Stimulated activated CD8-positive, alpha-beta memory T cell treated with anti-CD3 and anti-CD28 coated beads, Interleukin-7, amount 100 ng/mL, for 4 hours (primary cell): ENCODE measurements at regions not wholly inside any gene's neighbourhood (a gene's known extent, or its start where the extent isn't known, plus 50 kb on each side); places are given as distances from the start of the nearest gene placed in this dataset.
"Not testable (repeated sequence)": the region's sequence is repeated elsewhere in the genome, so short reads cannot be mapped to it uniquely, and the experiment has no call there.

Experiments
- DNase-seq, 2 donors: peaks; one replicate each; pipeline ENCODE4 v3.0.0-alpha.2; 2020; ENCODE audit warnings: low read depth in 2 of 2

DNA sequence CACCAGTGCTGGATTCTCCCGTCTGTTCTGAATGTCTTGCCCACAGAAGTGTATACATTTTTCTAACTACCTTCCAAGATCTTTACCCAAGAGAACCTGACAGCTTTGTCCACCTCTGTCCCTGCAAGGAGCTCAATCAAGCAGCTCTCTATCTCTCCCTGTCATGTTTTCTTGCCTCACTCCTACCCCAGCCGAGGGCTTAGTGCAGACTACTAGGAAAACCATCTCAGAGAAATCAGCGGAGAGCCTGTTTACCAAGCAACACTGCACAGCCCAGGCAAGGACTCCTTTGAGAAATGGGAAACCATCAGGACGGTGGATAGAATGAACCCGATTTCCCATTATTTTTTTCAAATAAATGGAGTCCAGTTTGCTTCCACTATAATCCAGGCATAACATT is 250.7 kb upstream of the JARID2 start:
- DNase-seq, result no peak

DNA sequence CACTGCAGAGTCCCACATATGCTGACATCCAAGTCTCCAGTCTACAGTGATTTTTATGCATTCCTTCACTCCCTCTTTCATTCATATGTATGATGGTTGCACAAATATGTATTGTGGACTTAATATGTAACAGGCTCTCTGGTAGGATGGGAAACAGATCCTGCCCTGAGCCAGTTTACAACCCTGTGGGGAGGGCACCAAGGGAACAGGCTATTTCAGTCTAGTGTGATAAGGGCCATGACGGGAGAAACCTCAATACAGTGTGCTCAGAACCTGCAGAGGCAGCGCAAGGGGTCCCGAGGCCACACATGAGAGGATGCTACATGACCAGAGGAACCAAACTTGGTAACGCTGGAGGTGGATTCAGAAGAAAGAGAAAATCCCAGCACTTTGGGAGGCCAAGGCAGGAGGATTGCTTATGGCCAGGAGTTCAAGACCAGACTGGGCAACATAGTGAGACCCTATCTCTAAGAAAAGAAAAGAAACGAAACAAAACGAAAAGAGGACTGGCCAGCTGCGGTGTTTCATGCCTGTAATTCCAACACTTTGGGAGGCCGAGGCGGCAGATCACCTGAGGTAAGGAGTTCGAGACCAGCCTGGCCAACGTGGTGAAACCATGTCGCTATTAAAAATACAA is 249.8 kb upstream of the JARID2 start:
- no peak for DNase-seq

DNA sequence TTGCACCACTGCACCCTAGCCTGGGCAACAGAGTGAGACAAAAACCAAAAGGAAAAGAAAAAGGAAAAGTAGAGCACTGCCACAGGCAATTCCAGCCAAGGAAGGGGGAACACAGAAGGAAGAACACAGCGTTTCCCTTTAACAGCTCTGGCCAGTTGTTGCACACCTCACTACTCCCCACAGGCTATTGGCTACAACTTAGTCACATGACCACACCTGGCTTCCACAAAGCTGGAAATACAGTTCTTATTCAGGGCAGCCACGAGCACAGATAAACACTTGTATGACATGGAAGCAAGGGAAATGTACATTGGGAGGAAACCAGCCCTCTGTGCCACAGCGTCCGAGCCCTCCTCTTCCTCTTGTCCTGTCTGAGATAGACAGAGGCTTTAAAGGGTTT is 249.0 kb upstream of the JARID2 start:
- no peak for DNase-seq

DNA sequence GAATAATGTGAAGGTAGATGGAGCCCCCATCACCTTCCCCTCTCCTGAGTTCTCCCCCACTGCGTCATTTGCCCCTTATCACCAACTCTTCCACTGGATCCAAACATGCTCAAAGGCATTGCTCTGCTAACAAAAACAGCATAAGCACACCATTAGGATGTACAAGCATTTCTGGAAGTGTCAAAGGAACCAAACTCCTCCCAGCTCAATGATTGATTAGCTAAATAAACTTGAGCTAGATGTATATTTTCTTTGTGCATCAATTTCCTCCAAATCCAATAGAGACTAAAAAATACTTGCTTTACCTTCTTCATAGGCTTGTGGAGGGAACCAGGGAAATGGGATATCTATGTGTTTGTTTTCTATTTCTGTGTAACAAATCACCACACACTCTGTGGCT is 248.4 kb upstream of the JARID2 start:
- no peak for DNase-seq

DNA sequence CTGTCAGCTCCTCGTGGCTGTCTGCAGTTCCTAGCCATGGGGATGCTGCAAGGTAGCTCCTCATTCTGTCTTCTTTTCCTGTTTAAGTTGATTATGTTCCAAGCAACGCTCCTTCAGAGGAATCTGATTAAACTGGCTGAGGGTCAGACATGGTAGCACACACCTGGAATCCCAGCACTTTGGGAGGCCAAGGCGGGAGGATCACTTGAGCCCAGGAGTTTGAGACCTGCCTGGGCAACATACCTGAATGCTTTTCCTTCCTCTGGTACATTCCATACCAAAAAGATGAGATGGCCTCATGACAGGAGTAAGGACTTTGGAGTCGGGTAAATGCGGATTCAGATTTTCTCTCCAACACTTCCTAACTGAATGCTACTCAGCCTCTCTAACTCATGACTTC is 246.8 kb upstream of the JARID2 start:
- DNase-seq, result no peak

DNA sequence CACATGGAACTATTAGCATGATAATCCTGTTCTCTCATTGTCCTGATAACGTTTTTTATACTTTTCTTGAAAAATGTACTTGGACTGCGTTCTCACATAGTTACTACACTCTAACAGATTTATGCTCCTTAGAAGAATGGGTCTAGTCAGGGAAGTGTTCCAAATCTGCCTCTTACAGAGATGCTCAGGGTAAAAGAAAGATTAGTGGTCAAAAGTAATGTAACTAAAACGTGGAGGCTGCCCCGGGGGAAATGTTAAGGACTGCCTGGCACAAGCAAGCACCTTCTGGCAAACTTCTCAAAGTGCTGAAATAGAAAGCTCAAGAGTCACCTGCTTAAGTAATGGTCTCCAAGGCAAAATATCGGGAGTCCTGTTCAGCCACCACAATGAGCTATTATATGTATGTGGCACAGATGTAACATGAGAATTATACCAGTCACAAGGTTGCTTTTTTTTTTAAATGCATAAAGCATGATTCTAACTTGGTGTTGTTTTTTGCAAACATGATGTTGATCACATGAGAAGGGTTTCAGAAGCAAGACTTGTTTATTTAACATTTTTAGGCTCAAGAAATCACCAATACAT is 244.5 kb upstream of the JARID2 start:
- no peak for DNase-seq

DNA sequence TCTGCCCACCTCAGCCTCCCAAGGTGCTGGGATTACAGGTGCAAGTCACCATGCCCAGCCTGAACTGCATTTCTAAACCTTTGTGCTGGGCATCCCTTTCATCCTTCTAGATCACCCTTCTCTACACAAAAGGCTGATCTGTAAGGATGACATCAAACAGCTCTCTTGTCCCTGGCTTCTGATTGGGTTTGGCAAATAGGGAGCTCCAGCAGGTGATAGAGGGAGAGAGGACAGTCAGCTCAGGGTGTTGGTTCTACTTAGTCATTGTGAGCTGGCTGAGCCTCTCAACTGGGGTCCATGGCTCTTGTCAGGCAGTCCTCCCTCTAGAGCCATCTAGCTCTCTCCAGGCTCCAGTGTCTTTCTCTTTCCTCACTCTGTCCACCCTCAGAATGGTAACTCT is 237.6 kb upstream of the JARID2 start:
- DNase-seq, result no peak

DNA sequence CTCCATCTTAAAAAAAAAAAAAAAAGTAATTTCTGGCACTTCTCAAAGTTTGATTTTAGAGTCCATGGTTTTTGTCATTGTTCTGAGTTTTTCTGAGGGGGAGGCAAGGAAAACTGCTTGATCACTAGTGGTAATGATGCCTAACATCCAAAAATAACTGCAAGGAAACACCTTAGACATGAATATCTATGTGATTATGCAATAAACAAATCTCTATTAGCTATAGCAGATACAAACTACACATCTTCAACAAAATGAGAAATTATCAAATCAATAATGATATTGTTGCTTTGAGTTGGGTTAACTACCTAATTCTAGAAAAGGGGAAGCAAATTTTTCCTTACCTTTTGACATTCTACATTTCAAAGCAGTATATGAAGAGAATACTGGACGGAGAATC is 230.9 kb upstream of the JARID2 start:
- DNase-seq, result no peak

DNA sequence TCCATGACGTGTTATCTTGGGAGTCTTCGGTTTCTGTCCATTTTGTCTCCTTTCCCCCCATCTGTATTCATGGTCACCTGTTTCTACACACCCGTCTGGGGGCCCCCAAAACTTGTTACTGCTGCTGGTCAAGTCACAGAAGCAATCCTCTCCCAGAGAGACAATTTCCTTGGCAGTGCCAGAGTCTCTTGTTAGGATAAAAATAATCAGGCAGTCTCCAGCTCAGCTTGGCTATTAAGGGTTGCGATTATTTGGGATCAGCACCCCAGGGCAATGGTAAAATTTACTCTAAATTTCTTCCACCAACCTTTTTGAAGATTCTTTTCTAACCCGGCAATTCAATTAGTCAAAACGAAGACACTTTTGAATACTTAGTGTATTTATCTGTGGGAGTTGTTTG is 229.1 kb upstream of the JARID2 start:
- no peak for DNase-seq

DNA sequence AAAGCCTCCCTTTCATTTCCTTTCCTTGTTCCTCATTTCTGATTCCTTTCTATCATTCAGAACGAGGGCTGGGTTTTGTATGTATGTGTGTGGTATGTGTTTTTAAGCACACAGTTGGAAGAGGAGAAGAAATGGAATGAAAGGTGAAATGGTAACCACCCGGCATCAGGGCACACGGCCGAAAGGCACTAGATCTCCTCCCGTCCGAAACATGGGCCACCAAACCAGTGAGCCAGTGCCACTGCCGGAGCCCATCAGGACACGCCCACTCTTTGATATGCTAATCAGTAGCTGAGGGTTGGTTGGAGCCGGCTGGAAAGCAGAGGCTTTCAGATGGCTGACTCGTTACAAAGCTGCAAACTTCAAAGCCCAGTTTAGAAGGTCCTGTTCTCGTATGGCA is 228.6 kb upstream of the JARID2 start:
- no peak for DNase-seq

DNA sequence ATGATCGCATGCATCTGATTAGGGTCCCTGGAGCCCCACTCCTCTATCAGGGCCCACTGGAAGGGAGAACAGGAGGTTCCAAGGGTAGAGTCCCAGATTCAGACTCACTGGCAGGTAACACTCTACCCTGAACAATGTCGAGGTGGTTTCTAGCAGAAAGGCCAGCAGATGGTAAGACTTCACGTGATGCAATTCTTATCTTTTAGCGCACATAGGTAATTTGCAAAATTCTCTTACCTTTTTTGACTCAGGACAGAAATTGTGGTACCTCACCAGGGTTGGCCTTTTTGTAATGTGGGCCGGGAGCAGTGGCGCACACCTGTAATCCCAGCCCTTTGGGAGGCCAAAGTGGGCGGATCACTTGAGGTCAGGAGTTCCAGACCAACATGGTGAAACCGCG is 228.1 kb upstream of the JARID2 start:
- no peak for DNase-seq

DNA sequence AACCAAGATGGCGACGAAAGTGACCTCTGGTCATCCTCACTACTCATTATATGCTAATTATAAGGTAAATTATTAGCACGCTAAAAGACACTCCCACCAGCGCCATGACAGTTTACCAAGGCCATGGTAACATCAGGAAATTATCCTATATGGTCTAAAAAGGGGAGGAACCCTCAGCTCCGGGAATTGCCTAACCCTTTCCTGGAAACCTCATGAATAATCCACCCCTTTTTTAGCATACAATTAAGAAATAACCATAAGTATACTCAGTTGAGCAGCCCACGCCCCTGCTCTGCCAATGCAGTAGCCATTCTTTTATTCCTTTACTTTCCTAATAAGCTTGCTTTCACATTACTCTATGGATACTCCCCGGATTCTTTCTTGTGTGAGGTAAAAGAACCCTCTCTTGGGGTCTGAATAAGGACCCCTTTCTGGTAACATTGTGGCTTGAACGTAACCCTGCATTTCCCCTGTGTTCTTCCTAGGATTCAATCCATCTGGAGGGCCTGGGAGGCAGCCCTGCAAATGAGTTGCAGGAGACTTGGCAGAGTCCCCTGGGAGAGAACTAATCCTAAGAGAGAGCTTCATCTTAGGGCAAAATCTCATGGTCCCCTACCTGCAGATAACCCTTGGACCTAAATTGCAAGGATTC is 225.6 kb upstream of the JARID2 start:
- no peak for DNase-seq

DNA sequence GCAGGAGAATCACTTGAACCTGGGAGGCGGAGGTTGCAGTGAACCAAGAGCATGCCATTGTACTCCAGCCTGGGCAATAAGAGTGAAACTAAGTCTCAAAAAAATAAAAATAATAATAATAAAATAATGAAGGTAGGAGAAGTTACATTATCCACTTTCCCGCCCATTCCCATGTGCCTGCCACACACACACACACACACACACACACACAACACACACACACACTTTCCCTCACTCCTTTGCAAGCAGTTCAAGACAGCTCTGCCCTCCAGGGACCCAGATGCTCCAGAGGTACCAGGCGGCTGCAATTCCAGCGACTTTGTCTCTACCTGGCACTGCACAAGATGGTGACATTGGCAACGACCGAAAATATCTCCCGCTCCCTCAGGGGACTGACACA is 224.8 kb upstream of the JARID2 start:
- DNase-seq, result no peak

DNA sequence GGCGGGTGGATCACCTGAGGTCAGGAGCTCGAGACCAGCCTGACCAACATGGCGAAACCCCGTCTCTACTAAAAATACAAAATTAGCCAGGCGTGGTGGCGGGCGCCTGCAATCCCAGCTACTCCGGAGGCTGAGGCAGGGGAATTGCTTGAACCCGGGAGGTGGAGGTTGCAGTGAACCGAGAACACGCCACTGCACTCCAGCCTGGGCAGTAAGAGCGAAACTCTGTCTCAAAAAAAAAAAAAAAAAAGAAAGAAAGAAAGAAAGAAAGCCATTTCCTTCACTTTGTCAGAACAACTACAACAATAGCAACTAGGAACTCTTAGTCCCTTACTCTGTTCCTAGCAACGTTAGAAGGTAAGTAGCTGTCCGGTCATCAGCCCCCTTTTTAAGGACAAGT is 222.9 kb upstream of the JARID2 start:
- not testable (repeated sequence) for DNase-seq

DNA sequence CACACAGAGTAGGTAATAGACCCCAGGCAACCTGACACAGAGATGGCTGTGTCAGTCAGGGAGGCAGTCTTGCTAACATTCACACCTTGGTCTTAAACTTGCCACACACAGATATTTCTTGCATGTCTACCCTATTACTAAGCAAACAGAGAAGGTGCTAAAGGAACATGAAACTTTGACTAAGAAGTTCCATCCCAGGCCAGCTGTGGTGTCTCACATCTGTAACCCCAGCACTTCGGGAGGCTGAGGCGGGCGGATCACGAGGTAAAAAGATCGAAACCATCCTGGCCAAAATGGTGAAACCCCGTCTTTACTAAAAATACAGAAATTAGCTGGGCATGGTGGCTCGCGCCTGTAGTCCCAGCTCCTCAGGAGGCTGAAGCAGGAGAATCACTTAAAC is 222.4 kb upstream of the JARID2 start:
- DNase-seq, result peak; percentile 30 to 37

DNA sequence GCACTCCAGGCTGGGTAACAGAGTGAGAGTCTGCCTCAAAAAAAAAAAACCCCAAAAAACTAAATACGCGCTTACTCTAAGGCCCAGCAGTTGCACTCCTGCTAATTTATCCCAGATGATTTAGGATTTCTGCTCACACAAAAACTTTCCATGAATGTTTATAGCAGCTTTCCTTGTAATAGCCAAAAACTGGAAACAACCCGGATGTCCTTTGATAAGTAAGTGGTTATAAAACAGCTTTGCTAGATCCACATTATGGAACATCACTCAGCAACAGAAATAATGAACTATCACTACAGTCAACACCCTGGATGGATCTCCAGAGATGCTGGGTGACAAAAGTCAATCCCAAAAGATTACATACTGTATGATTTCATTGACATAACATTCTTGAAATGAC is 220.4 kb upstream of the JARID2 start:
- DNase-seq, result no peak

DNA sequence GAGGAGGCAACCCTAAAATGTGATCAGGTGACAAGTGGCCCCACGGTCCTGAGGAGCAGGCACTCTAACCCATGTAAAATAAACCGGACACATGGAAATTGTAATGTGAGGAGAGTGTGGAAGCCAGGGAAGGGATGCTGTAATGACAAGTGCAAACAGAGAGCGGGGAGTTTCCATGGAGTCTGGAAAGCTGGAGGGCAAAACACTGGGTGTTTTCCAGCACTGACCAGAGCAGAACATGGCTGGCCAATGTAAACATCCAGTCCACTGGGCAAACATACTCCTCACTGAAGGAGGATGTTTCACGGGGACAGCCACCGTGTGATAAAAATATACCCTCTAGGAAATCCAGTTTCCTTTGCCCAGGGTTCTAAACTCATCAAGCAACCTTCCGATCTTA is 219.0 kb upstream of the JARID2 start:
- DNase-seq, result no peak

DNA sequence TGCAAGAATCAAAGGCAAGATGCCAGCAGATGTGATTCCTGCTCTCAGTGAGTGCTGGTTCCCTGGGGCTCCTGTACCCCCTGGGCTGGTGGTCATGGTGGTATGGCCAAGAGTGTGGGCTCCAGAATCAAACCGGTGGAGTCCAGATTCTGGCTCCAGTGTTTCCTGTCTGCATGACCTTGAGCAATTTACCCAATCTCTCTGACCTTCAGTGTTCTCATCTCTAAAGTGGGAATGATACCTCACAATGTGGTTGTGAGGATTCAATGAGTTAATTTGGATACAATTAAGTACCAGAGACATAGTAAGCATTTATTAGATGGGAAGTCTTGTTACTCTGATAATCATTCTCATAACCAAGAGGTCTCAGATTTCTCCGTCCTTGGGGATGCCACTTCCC is 218.4 kb upstream of the JARID2 start:
- DNase-seq, result no peak

DNA sequence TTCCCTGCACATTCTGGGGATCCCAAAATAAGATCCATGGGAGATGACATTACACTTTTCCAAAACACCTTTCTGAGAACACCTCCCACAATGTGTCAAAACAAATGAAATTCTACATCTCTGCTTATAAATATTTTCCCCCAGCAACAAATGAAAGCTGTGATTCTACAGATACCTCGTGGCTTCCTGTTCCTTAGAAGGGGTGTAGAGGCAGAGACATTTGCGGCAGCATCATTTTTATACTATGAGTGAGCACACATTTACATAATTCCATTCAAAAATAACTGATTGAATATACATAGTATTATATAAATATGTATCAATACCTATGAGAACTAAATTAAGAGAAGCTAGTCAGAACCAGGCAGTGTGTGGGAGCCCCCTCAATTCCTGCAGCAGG is 213.9 kb upstream of the JARID2 start:
- DNase-seq, result no peak

DNA sequence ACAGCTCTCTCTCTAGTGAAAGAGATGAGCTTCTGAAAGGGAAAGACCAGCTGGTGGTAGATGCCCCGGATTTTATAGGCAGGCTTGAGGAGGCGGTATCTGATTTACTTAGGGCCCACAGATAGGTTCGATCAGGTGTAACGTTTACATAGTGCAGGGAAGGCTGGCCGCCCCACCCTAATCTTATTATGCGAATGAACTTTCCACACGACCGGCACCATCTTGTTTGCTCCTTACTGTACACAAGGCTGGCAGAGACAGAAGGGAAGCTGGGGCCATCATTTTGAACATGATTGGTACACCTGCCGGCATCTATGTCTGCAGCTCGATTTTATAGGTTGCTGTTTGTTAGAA is 212.0 kb upstream of the JARID2 start:
- no peak for DNase-seq

DNA sequence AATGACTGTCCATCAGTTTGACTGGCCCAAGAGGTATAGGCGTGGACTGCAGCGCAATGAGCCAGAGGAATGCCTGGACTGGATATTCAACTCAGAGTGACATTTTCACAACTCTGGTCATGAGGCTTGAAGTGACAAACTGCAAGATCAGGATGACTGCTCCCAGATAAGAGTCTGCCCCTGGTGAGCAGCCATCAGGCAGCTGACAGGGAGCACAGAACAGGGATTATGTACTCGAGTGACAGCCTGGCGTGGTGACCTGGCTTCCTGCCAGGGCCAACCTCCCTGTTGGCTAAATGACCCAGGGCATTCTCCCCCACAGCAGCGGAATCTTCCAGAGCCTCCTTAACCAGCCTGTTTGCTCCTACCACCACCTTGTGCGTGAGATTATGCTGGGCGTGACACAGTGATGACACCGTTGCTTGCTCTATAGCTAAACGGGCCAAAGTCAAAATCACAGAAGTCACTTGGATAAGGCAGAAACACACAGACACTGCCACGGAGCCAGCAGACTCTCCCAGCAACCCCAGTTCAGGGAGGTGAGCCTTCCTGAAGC is 209.1 kb upstream of the JARID2 start:
- DNase-seq, result no peak

DNA sequence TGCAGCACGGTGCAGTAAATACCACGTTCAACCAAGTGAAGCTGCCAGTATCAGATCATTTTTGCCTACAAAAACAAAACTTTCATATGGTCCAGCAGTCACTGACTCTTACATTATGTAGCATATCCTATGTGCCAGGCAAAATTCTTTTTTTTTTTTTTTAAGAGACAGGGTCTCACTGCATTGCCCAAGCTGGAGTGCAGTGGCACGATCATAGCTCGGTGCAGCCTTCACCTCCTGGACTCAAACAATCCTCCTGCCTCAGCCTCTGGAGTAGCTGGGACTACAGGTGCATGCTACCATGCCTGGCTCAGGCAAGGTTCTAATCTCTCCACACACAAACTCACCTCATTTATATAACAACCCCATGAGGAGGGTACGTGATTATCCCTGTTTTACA is 208.6 kb upstream of the JARID2 start:
- no peak for DNase-seq

DNA sequence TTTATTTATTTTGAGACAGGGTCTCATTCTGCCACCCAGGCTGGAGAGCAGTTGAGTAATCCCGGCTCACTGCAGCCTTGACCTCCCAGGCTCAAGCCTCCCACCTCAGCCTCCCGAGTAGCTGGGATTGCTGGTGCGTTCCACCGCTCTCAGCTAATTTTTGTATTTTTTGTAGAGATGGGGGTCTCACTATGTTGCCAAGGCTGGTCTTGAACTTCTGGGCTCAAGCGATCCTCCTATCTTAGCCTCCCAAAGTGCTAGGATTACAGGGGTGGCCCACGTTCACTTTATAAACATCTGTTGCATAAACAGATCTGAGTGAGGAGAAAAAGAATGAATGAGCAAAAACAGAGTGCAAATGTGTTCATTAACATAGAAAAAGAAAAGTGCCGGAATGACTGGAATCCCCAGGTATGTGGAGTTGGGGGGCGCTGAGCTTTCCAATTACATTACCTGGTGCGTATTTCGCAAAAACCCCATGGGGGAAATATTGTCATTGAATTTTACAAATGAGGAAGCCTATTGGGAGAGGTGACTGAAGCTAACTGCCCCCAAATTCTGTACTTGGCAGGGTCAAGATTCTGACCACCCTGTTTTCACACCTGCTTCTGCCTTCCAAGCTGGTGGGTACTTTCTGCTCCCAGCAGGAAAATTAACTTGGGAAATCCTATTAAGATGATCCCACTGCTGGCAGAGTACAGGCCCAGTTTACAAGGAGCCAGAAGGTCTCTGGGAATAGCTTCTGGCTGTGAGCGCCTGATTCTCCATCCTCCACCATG is 207.7 kb upstream of the JARID2 start:
- no peak for DNase-seq
